ENCODE measurements at regions not wholly inside any gene's neighbourhood (a gene's known extent, or its start where the extent isn't known, plus 50 kb on each side); places are given as distances from the start of the nearest gene placed in this dataset.

DNA sequence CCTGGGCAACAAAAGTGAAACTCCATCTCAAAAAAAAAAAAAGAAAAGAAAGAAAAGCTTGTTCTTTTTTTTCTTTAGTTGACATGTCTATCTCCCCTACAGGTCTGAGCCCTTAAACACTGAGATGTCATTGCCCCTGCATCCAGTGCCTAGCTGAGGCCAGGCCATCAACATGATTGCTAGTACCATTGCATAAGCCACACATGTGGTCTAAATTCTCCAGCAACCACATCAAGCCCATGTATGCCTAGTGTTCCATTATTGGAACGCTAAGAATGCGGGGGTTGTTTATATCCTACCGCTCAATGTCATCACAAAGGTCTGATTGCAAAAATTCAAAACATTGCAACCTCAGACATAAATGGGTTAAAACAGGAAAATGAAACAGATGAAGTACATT, 62.7 kb downstream of the NPTX2 start:
- DNase-seq (ENCODE audit: low read depth in 2 of 2), result no peak

DNA sequence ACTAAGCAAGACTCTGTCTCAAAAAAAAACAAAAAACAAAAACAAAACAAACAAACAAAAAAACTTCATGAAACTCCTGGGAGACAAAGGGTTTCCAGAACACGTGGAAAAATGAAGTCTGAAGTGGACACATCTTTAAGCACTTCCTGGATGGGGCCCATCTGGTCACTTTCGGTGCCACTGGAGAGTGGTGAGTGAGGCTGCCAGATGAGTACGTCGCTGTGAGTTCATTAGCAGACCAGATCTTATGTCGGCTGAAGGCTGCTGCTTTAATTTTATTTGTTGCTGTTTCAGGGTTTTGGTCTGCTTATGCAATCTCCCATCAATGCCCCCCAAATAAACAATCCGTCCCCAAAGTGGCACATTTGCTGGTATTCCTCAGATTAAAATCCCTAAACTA, 64.4 kb downstream of the NPTX2 start:
- DNase-seq (ENCODE audit: low read depth in 2 of 2), result no peak

DNA sequence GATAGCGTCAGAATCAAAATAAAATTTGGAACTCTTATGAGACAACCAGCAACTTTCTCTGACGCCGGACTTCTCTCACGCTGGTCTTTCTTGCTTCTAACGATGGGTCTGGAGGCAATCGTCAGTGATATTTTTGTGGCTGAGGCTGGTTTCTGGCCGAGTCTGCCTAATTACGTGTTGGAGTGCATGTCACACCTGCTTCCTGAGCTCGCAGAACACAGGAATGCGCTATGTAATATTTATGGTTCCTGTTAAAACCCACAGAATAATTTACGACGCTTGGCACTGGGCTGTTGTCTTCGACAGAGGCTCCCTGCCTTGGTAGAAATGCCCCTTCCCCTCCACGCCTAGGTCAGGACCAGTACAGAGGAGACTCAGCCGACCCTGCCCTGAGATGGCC, 64.9 kb downstream of the NPTX2 start:
- DNase-seq (ENCODE audit: low read depth in 2 of 2), result no peak

DNA sequence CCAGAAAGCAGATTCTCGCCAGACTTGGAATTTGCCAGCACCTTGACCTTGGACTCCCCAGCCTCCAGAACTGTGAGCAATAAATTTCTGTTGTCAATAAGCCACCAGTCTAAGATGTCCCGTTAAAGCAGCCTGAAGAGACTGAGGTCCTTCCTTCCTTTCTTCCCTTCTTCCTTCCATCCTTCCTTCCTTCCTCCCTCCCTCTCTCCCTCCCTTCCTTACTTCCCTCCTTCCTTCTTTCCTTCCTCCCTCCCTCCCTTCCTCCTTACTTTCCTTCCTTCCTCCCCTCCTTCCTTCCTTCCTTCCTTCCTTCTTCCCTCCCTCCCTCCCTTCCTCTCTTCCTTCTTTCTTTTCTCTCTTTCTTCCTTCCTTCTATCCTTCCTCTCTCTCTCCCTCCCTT, 66.4 kb downstream of the NPTX2 start:
- DNase-seq (ENCODE audit: low read depth in 2 of 2), result no peak

DNA sequence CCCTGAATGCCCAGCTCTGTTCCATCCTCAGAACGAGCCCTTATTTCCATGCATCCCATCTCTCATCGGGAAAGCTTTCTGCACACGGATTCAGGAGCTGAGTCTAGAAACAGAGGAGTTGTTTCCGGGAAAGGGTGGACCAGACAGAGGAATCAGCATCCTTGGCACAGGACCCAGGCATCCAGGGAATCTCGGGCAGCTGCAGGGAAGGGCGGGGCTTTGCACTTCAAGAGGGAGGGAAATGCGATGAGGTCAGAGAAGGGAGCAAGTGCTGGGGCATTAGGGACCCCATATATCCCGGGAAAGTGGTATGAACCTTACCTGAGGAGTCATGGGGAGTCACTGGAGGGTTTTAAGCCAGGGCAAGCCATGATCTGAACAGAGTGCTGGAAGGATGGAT, 68.5 kb downstream of the NPTX2 start:
- DNase-seq (ENCODE audit: low read depth in 2 of 2), result no peak

DNA sequence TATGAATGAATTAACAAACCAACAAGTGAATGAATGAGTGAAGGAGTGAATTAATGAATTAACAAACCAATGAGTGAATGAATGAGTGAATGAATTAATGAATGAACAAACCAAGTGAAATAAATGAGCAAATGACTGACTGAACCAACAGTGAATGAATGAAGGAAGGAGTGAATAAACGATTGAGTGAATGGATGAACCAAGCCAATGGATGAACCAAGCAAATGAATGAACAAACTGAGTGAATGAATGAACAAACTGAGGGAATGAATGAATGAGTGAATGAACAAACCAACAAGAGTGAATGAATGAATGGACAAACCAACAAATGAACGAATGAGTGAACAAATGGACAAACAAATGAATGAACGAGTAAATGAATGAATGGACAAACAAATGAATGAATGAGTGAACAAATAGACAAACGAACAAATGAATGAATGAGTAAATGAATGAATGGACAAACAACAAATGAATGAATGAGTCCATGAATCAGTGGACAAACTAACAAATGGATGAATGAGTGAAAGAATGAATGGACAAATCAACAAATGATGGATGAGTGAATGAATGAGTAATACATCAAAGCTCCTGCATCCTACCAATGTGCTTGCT, 69.5 kb downstream of the NPTX2 start:
- DNase-seq (ENCODE audit: low read depth in 2 of 2), result no peak

DNA sequence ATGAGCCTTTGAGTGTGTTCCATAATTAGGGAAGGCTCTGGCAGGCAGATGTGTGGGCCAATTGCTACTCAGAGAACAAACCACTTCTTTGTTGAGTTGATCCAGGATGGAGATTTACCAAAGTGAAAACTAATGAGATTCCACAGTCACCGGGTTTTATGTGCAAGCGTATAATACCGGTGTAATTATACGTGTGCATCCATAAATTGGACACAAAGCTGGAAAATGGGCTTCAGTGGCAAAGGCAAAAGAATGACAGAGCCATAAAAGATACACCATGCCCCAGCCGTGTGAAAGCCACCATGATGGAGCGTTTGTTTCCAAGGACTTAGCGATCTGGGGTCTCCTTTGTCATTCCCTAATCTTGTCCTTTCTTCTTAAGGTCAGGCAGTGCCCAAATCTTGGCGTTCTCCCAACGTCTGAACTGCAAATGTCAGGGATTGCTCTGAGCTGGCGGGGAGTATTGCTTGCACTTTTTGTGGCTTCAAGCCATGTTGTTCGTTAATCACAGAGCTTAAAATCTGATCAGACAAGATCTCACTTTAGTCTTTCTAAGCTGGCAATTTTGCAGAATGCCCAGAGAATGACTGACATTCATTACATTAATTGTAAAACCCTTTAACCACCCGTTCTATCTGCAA, 70.1 kb downstream of the NPTX2 start:
- DNase-seq (ENCODE audit: low read depth in 2 of 2), result no peak

DNA sequence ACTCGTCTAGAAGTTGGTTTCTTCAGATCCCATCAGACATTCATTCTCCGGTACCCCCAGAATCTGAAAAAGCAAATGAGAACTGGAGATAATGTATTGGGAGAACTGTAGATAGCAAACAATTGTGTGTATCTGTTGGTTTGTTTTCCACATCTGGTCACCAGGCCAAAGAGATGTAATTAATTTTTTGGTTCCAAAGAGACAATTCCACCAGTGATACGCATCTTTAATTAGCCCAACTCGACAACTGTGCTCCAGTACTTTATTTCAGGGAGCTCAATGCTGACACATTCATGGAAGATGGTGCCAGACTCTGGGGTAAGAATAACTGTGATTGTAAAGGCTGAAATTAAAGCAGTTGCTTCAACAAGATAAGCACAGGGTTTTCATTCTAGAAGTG, 74.5 kb downstream of the NPTX2 start:
- no peak for DNase-seq (ENCODE audit: low read depth in 2 of 2)

DNA sequence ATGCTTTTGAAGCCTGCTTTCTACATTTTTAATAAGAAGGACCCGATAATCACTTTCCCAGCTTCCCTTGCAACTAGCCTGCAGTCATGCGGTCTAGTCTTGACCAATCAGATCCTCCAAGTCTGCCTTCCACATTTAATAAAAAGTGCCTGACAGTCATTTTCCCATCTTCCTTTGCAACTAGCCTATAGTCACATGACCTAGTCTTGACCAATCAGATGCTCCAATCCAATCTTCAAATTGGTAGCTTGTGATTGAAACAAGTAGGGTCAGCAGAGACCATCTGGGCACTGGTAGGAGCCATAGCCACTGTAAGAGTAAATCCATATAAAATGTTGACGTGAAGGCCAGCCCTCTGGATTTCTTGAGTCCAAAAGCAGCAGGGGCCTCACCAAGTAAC, 80.0 kb downstream of the NPTX2 start:
- DNase-seq (ENCODE audit: low read depth in 2 of 2), result no peak

DNA sequence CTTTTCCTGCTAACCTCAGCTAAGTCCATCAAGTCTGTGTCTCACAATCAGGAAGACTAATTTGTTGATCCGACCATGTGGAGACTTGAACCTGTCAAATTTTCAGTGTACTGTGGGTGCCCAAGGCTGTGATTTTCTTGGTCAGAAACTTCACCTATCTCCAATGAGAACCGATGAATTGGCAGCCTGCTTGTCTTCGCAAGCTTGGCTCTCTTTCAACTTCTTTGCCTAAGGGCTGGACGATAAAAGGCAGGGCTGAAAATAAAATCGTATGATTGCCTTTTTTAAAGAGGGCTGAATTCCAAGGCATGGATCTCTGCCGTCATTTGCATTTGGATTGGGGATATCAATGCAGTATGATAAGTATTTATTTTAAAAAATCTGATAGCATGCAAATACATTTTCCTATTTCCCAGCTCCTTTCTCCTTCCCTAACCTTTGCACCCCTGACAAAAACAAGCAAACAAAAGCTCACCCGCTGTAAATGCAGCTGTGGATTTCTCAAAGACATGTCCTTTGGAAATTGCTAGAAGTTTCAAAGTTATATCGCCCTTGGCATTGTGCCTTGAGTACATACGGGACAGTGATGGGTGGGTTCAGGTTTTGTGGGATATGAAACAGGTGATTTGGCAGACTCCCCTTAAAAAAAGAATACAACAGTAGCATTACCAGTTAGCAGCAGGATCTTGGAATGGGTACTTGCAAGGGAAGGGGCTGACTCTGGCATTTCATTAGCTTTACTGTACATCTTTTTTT, 80.6 kb downstream of the NPTX2 start:
- no peak for DNase-seq (ENCODE audit: low read depth in 2 of 2)

DNA sequence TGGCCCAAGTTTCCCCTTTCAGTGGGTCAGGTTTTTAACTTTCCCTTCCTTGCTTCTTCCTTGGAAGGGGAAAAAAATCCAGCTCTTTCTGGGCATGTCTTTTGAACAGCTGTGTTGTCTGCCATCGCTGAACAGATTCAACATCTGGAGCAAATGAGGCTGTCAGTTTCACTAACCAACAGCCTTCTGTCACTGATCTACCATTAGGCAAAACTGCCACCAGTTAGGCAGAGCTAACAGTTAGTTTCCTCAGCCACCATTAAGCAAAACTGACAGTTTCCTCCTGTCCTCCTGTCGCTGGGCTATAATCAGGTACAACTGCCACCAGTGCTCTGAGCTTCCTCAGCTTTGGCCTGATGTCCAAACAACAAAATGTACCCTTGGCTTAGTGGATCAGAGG, 81.9 kb downstream of the NPTX2 start:
- no peak for DNase-seq (ENCODE audit: low read depth in 2 of 2)

DNA sequence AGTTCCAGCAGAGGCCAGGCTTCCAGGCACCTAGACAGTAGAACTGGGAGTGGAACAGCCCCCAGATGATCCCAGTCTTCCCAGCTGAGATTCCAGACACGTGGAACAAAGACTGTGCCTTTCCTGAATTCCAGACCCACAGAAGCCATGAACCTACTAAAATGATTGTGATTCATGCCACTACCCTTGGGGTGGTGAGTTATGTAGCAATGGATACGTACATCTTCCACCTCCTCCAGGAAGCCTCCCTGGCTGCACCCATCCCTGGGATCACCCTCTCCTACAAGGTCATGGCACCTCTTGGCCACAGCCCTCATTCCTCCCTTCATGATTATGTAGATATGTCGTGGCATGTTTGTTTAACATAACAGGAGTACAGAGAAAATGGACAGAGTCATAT, 83.4 kb downstream of the NPTX2 start:
- DNase-seq (ENCODE audit: low read depth in 2 of 2), result no peak

DNA sequence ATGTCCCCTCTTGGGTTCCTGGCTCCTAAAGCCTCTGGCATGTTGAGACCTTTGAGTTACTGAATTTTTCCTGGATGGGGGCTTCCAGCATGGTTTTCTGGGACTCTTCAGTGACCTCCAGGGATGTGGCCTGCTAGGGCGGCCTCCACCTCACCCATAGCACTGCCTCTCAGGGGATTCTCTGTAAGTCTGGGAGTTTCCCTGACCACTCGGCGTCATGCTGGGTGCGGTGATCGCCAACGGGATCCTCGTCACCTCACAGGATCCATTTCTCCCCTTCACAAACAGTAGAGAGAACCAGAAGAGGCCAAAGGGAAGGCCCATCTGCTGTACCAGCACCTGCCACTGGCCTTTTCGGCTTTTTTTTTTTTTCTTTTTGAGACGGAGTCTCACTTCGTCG, 84.3 kb downstream of the NPTX2 start:
- no peak for DNase-seq (ENCODE audit: low read depth in 2 of 2)

DNA sequence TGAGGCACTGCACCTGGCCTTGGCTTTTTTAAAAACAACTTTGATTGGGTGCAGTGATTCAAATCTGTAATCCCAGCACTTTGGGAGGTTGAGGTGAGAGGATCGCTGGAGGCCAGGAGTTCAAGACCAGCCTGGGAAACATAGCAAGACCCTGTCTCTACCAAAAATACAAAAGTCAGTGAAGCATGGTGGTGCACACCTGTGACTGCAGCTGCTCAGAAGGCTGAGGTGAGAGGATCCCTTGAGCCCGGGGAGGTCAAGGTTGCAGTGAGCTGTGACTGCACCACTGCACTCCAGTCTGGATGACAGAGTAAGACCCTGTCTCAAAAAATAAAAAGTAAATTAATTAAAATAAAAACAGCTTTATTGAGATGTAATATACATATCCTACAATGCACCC, 84.9 kb downstream of the NPTX2 start:
- no peak for DNase-seq (ENCODE audit: low read depth in 2 of 2)

DNA sequence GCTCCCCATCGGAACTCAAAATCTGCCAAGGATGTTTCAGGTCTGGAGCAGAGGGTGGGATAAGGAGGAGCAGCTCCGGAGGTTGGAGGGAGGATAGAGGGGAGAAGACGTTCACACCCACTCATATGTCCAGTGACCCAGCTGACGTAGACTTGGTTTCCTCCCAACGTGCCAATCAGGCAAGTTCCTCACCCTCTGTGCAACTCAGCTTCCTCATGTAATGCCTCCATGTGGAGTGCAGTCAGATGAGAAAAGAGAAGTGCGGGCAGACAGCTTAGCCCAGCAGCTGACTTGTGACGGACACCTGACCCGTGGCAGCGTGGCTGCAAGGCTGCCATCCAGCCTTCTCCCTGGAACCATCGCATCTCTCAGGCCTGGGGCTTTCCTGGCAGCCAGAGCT, 86.8 kb downstream of the NPTX2 start:
- DNase-seq (ENCODE audit: low read depth in 2 of 2), result no peak

DNA sequence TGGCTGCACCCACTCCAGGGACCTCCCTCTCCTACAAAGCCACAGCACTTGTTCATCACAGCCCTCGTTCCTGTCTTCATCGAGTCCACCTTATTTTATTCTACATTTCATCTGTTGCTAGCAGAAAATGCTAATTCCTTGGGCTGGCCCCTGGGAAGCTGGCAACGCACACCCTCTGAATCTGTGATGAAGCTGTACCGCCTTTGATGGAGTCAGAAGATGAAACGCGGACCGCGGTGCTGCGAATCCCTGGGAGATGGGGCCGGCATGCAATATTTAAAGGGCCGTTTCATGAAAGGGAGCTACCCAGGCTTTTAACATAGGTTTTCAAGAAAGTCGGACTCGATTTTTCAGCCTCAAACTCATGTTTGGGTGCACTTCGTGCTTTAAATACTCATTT, 88.5 kb downstream of the NPTX2 start:
- no peak for DNase-seq (ENCODE audit: low read depth in 2 of 2)

DNA sequence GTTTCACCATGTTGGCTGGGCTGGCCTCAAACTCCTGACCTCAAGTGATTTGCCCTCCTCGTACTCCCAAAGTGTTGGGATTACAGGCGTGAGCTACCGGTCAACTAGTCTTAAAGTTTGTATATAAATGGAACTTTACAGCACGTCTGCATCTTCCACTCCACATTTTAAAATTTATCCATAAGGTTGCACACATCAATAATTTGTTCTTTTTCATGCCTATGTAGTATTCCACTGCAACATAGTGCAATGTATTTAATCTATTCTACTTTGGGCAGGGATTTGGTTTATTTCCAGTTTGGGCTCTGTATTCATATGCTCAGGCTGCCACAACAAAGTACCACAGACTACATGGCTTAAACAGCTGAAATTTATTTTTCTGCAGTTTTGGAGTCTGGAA, 90.0 kb downstream of the NPTX2 start:
- DNase-seq (ENCODE audit: low read depth in 2 of 2), result no peak

DNA sequence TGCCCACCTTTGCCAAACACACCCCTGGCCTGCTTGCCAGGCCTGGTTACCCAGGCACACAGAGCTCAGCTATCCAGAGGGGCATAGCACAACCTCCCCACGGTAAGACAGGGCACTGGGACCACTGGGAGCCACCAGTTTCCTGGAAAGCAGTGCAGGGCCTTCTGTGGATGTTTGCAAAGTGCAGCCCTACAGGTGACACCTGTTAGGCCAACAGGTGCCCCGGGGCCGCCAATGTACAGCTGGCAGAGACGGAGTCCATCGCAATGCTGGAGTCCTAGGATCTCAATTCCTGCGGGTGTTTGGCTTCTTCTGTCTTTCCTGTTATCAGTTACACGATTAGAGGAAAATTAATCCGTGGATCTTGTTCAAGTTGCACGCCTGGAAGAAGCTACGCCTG, 94.9 kb downstream of the NPTX2 start:
- no peak for DNase-seq (ENCODE audit: low read depth in 2 of 2)

DNA sequence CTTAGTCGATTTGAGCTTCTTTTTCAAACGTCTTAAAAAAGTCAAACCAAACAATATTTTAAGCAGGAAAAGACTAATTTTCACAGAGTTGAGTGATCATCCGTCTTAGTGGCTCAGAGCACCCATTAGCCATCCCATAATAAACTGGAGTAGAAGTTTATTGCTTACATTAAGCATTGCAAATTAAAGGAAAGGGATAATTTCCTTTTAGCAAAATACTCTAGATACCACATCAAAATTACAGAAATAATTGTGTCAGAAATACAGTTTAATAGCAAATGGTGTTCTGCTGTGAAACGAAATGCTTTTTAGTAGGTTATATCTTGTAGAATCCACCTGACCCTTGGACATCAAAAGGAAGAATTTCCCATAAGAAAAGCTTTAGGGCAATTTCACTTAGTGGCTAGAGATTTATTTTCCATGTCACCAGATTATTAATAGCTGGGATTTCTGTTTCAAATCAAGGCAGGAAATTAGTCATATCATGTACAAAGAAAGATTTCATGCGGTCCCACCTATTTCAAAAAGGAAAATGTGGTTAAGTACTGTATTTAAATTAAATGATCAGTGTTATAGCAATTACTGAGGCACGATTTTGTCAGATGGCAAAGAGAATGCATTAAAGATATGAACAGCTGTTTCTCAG, 96.2 kb downstream of the NPTX2 start:
- DNase-seq (ENCODE audit: low read depth in 2 of 2), result no peak

DNA sequence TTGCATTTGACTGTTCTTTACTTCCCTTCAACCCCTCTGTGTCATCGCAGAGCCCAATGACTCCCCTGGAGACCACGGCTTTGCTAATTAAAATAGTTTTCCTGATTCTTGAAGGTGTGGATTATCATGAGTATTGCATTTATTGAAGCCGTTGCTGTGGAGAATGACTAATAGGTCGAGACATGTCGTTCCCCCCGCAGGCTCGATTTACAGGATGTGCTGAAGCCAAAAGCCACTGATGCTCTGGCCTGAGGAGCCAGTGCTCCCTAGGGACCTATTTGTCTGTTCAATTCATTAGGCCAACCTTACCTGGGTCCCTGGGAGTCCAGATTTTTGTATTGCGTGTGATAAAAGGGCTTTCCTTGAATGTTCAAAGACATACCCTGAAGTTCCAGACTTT, 102.3 kb downstream of the NPTX2 start:
- no peak for DNase-seq (ENCODE audit: low read depth in 2 of 2)

DNA sequence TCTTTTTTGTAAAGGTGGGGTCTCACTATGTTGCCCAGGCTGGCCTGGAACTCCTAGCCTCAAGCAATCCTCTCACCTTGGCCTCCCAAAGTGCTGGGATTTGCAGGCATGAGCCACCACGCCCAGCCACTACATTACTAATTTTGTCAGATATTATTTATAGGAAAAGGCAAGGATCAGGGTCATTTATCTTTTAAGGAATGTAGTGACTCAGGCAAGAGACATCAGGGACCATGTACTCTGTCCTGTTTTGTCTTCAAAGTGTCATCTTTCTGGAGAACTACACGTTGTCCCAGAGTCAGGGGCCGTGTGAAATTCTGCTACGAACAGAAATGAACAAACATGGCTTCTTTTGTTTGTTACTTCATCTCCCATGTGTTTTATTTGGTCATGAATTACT, 105.3 kb downstream of the NPTX2 start:
- DNase-seq (ENCODE audit: low read depth in 2 of 2), result no peak

DNA sequence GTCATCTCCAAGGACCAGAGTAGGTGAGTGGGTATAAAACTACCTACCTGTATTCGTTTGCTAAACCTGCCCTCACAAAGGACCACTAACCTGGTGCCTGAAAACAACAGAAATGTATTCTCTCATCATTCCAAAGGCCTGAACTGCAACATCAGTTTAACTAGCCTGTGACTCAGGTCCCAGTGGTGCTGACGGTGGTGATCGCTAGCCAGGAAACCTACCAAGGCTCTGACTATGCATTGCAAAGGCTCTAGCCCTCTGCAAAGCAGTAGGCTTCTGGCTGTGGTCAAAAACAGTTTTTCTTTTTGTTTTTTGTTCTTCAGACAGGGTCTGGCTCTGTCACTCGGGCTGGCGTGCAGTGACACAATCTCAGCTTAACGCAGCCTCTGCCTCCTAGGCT, 107.5 kb downstream of the NPTX2 start:
- no peak for DNase-seq (ENCODE audit: low read depth in 2 of 2)

DNA sequence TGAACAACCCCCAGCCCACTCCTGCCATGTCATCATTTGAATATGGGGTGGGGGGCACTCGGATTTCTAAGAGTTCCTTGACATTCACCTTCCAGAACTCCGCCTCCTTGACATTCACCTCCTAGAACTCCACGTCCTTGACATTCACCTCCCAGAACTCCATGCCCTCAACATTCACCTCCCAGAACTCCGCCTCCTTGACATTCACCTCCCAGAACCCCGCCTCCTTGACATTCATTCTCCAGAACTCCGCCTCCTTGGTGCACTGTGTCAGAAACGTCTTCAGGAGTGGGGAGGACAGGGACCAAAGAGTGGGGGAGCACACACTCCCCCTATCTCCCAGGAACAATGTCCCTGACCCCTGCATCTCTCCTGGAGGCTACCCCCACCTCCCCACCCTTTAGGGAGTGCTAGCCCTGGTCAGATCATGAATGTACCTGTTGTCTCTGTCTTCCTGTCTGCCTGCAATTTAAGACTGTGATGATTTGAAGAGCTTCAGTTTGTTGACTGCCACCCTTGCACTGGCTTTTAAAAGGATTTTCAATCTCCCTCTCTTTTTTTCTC, 110.1 kb downstream of the NPTX2 start:
- DNase-seq (ENCODE audit: low read depth in 2 of 2), result no peak

Measured in activated CD8-positive, alpha-beta memory T cell treated with anti-CD3 and anti-CD28 coated beads for 4 hours (primary cell).